ENCODE measurements at regions not wholly inside any gene's neighbourhood (a gene's known extent, or its start where the extent isn't known, plus 50 kb on each side); places are given as distances from the start of the nearest gene placed in this dataset.
"Not testable (repeated sequence)": the region's sequence is repeated elsewhere in the genome, so short reads cannot be mapped to it uniquely, and the experiment has no call there.

- H3K27ac Mint-ChIP-seq = no peak overlapping the region
- no peak for DNase-seq
- H3K36me3 Mint-ChIP-seq (ENCODE audit: low read depth) = no peaks in the 10 kb centered on the region
- H3K9me3 Mint-ChIP-seq = peaks cover 3% of the 10 kb centered on the region
- POLR2A ChIA-PET = no interaction called here
- no peak for ATAC-seq
- TF ChIP-seq CTCF (IDR thresholded peaks at IDR 0.05) = no peak
- CTCF ChIA-PET = no interaction called here
- H3K4me3 Mint-ChIP-seq = no peak overlapping the region
- no peaks in the 10 kb centered on the region for H3K27me3 Mint-ChIP-seq
- intact Hi-C loops (cut with micrococcal nuclease) = no loop called here
- peaks cover 8% of the 10 kb centered on the region for H3K4me1 Mint-ChIP-seq (ENCODE audit: low read depth)
Observed at GRCh38 chr6:134413241-134413643, 95.3 kb upstream of the SGK1 start.

GRCh38 chr6:134410541-134410940 lies 92.6 kb upstream of the SGK1 start:
- POLR2A ChIA-PET = no interaction called here
- no peak overlapping the region for H3K4me3 Mint-ChIP-seq
- H3K27me3 Mint-ChIP-seq = no peaks in the 10 kb centered on the region
- DNase-seq (no peak), ATAC-seq (no peak)
- H3K4me1 Mint-ChIP-seq (ENCODE audit: low read depth) = no peaks in the 10 kb centered on the region
- CTCF ChIA-PET = interaction anchor here (0.7 to 1.4 kb wide), 2 partner anchors 29 to 230 kb away, joined by 3 read pairs; no protein-coding TSS in a partner anchor
- TF ChIP-seq CTCF (IDR thresholded peaks at IDR 0.05) = no peak
- intact Hi-C loops (cut with micrococcal nuclease) = no loop called here
- no peak overlapping the region for H3K27ac Mint-ChIP-seq
- H3K36me3 Mint-ChIP-seq (ENCODE audit: low read depth) = no peaks in the 10 kb centered on the region
- peaks cover 3% of the 10 kb centered on the region for H3K9me3 Mint-ChIP-seq

GRCh38 chr6:134407791-134408190 lies 89.9 kb upstream of the SGK1 start:
- DNase-seq (no peak), ATAC-seq (no peak)
- Mint-ChIP-seq H3K27me3 (no peaks in the 10 kb centered on the region), H3K27ac (no peak overlapping the region), H3K9me3 (no peaks in the 10 kb centered on the region), H3K36me3 (ENCODE audit: low read depth) (no peaks in the 10 kb centered on the region), H3K4me3 (no peak overlapping the region), H3K4me1 (ENCODE audit: low read depth) (peaks cover 2% of the 10 kb centered on the region)
- CTCF ChIA-PET = interaction anchor here (1.2 kb wide), 1 partner anchor 30 kb away, joined by 3 read pairs; no protein-coding TSS in a partner anchor
- TF ChIP-seq CTCF (IDR thresholded peaks at IDR 0.05) = no peak
- intact Hi-C loops (cut with micrococcal nuclease) = no loop called here
- POLR2A ChIA-PET = interaction anchor here (0.7 kb wide), 1 partner anchor 66 kb away, joined by 3 read pairs; no protein-coding TSS in a partner anchor

GRCh38 chr6:134406311-134406710 lies 88.4 kb upstream of the SGK1 start:
- H3K27me3 Mint-ChIP-seq = no peaks in the 10 kb centered on the region
- no peaks in the 10 kb centered on the region for H3K9me3 Mint-ChIP-seq
- DNase-seq (no peak), ATAC-seq (no peak)
- ChIA-PET POLR2A (no interaction called here), CTCF (interaction anchor here (0.9 kb wide), 1 partner anchor 234 kb away, joined by 3 read pairs; no protein-coding TSS in a partner anchor)
- H3K4me1 Mint-ChIP-seq (ENCODE audit: low read depth) = peaks cover 9% of the 10 kb centered on the region
- no peak for TF ChIP-seq CTCF (IDR thresholded peaks at IDR 0.05)
- H3K4me3 Mint-ChIP-seq = no peak overlapping the region
- no peak overlapping the region for H3K27ac Mint-ChIP-seq
- intact Hi-C loops (cut with micrococcal nuclease) = no loop called here
- no peaks in the 10 kb centered on the region for H3K36me3 Mint-ChIP-seq (ENCODE audit: low read depth)

GRCh38 chr6:134405386-134406087 lies 87.6 kb upstream of the SGK1 start:
- ChIA-PET POLR2A (no interaction called here), CTCF (no interaction called here)
- Mint-ChIP-seq H3K36me3 (ENCODE audit: low read depth) (no peaks in the 10 kb centered on the region), H3K27ac (no peak overlapping the region), H3K27me3 (no peaks in the 10 kb centered on the region), H3K4me1 (ENCODE audit: low read depth) (peaks cover 9% of the 10 kb centered on the region), H3K9me3 (no peaks in the 10 kb centered on the region), H3K4me3 (no peak overlapping the region)
- intact Hi-C loops (cut with micrococcal nuclease) = no loop called here
- no peak for TF ChIP-seq CTCF (IDR thresholded peaks at IDR 0.05)
- no peak for DNase-seq
- no peak for ATAC-seq

- ATAC-seq; H3K27ac Mint-ChIP-seq; H3K27me3 Mint-ChIP-seq; DNase-seq; H3K36me3 Mint-ChIP-seq (ENCODE audit: low read depth); H3K9me3 Mint-ChIP-seq; H3K4me3 Mint-ChIP-seq; CTCF ChIA-PET; POLR2A ChIA-PET; intact Hi-C loops (cut with micrococcal nuclease): not testable (repeated sequence)
- H3K4me1 Mint-ChIP-seq (ENCODE audit: low read depth) = peaks cover 12% of the 10 kb centered on the region
Observed at GRCh38 chr6:134403312-134403711, 85.4 kb upstream of the SGK1 start.
